ENCODE measurements at regions not wholly inside any gene's neighbourhood (a gene's known extent, or its start where the extent isn't known, plus 50 kb on each side); places are given as distances from the start of the nearest gene placed in this dataset.

DNA sequence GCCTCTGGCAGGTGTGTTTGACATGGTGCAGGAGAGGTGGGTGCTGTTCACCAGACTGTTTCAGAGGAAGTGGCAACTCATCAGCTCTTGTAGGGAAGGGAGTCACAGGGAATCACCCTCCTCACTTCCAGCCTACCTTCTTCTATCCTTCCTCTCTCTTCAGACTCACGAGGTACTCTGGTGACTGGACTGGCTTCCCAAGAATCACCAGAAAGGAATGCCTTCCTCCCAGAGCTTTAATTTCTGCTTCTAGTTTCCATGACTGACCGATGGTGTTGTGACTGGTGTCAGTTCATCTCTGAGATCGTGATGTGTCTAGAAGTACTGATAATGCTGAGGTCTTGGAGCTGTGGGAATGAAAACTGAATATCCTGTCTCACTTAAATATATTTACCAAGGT lies 247.3 kb downstream of the KCTD12 start:
- intact Hi-C loops (cut with micrococcal nuclease) = no loop called here
- H3K27me3 Mint-ChIP-seq (ENCODE audit: low read depth) = peaks cover 13% of the 10 kb centered on the region
- DNase-seq = no peak
- CTCF ChIA-PET = interaction anchor here (1.2 kb wide), 1 partner anchor 30 kb away, joined by 3 read pairs; no protein-coding TSS in a partner anchor
- no peaks in the 10 kb centered on the region for H3K36me3 Mint-ChIP-seq (ENCODE audit: low read depth)
- no peaks in the 10 kb centered on the region for H3K9me3 Mint-ChIP-seq
- no peak overlapping the region for H3K4me3 Mint-ChIP-seq
- no peaks in the 10 kb centered on the region for H3K4me1 Mint-ChIP-seq (ENCODE audit: low read depth)
- no peak overlapping the region for H3K27ac Mint-ChIP-seq

DNA sequence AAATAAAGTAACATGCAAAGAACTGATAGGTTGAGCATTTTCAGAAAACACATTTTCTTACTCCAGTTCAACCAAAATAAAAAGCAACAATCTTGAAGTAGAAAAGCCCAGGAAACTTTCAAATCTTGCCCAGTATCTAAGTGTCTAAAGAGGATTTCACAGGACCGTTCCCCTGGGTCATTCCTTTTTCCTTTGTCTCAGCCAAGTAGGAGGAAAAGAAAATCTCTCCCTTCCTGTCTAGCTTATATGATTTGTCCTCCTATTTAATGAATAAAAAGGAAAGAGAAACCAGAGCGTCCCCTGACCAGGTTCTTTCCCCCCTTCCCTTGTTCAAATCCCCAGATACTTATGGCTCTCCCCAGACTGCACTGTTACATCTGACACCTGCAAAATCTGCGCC lies 248.0 kb downstream of the KCTD12 start:
- DNase-seq = no peak
- H3K9me3 Mint-ChIP-seq = no peaks in the 10 kb centered on the region
- H3K27ac Mint-ChIP-seq = no peak overlapping the region
- H3K4me3 Mint-ChIP-seq = no peak overlapping the region
- CTCF ChIA-PET = interaction anchor here (1.2 kb wide), 1 partner anchor 30 kb away, joined by 3 read pairs; no protein-coding TSS in a partner anchor
- intact Hi-C loops (cut with micrococcal nuclease) = no loop called here
- H3K27me3 Mint-ChIP-seq (ENCODE audit: low read depth) = peaks cover 13% of the 10 kb centered on the region
- no peaks in the 10 kb centered on the region for H3K4me1 Mint-ChIP-seq (ENCODE audit: low read depth)
- no peaks in the 10 kb centered on the region for H3K36me3 Mint-ChIP-seq (ENCODE audit: low read depth)

DNA sequence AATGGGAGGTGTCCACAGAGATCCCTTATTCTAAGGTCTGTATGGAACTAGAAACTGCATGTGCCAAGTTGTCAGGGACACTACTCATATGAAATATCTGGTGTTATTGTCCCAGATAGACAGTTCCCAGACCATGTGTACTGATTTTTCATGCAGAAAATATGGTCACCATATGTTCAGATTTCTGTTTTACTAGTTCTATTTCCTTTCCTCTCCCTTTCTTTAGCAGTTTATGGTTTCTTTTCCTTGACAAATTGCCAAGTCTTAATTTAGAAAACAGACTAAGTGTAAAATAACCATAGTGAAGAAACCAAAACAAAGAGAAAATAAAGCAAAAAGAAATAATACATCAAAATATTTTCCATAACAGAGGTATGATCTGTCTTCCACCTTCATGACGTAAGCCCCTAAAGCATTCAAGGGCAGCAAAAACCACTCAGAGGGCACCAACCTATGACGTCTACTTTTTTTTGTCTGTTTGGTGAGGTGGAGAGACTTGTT lies 248.5 kb downstream of the KCTD12 start:
- intact Hi-C loops (cut with micrococcal nuclease) = no loop called here
- CTCF ChIA-PET = no interaction called here
- no peaks in the 10 kb centered on the region for H3K4me1 Mint-ChIP-seq (ENCODE audit: low read depth)
- H3K36me3 Mint-ChIP-seq (ENCODE audit: low read depth) = no peaks in the 10 kb centered on the region
- peaks cover 13% of the 10 kb centered on the region for H3K27me3 Mint-ChIP-seq (ENCODE audit: low read depth)
- no peaks in the 10 kb centered on the region for H3K9me3 Mint-ChIP-seq
- H3K27ac Mint-ChIP-seq = no peak overlapping the region
- no peak overlapping the region for H3K4me3 Mint-ChIP-seq
- DNase-seq = no peak

- no peaks in the 10 kb centered on the region for H3K9me3 Mint-ChIP-seq
- CTCF ChIA-PET = no interaction called here
- intact Hi-C loops (cut with micrococcal nuclease) = no loop called here
- peaks cover 13% of the 10 kb centered on the region for H3K27me3 Mint-ChIP-seq (ENCODE audit: low read depth)
- H3K4me3 Mint-ChIP-seq = no peak overlapping the region
- H3K36me3 Mint-ChIP-seq (ENCODE audit: low read depth) = no peaks in the 10 kb centered on the region
- H3K4me1 Mint-ChIP-seq (ENCODE audit: low read depth) = no peaks in the 10 kb centered on the region
- no peak for DNase-seq
- H3K27ac Mint-ChIP-seq = no peak overlapping the region
Observed at GRCh38 chr13:76636829-76637228, 249.4 kb downstream of the KCTD12 start.

- Mint-ChIP-seq H3K9me3 (no peaks in the 10 kb centered on the region), H3K4me3 (no peak overlapping the region), H3K4me1 (ENCODE audit: low read depth) (no peaks in the 10 kb centered on the region), H3K36me3 (ENCODE audit: low read depth) (no peaks in the 10 kb centered on the region), H3K27ac (no peak overlapping the region), H3K27me3 (ENCODE audit: low read depth) (peaks cover 15% of the 10 kb centered on the region)
- DNase-seq = no peak
- intact Hi-C loops (cut with micrococcal nuclease) = no loop called here
- CTCF ChIA-PET = interaction anchor here (0.5 kb wide), 1 partner anchor 42 kb away, joined by 4 read pairs; no protein-coding TSS in a partner anchor
Observed at GRCh38 chr13:76635232-76636230, 250.7 kb downstream of the KCTD12 start.

DNA sequence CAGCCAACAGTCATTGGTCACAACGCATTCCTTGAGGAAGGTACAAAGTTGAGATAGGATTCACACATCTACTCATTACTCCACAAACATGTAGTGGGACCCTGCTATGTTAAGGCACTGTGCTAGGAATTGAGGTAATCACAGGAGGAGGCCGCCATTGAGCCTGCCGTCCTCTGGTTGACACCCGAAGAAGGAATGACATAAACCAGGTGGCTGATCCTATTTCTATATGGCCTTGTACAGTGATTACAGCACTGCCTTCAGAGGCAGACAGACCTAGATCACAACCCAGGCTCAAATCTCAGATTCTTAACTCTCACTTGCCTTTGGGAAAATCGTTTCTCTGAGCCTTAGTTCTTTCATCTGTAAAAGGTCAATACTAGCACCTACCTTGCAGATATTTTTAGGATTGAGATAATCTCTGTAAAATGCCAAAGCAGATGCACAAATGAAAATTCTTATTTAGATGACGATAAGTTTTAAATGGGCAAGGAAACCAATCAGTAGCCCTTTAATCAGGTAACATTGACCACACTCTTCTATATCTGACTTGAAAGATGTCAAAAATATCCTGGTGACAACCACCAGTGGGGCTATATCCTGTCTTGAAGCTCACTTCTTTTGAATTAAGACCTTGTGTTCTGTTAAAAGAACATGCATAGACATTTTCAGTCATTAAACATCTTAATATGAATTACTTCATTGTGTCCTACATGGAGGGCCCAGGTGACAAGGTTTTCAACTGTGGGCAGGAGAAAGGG lies 251.6 kb downstream of the KCTD12 start:
- no peaks in the 10 kb centered on the region for H3K36me3 Mint-ChIP-seq (ENCODE audit: low read depth)
- H3K9me3 Mint-ChIP-seq = no peaks in the 10 kb centered on the region
- no peak overlapping the region for H3K27ac Mint-ChIP-seq
- DNase-seq = no peak
- H3K27me3 Mint-ChIP-seq (ENCODE audit: low read depth) = peaks cover 20% of the 10 kb centered on the region
- H3K4me3 Mint-ChIP-seq = no peak overlapping the region
- H3K4me1 Mint-ChIP-seq (ENCODE audit: low read depth) = no peaks in the 10 kb centered on the region
- intact Hi-C loops (cut with micrococcal nuclease) = no loop called here
- CTCF ChIA-PET = interaction anchor here (0.5 kb wide), 1 partner anchor 41 kb away, joined by 4 read pairs; no protein-coding TSS in a partner anchor

GRCh38 chr13:76632401-76633044 lies 253.7 kb downstream of the KCTD12 start:
- Mint-ChIP-seq H3K4me3 (no peak overlapping the region), H3K27ac (no peak overlapping the region), H3K4me1 (ENCODE audit: low read depth) (no peaks in the 10 kb centered on the region), H3K36me3 (ENCODE audit: low read depth) (no peaks in the 10 kb centered on the region), H3K9me3 (peaks cover 2% of the 10 kb centered on the region), H3K27me3 (ENCODE audit: low read depth) (peaks cover 15% of the 10 kb centered on the region)
- intact Hi-C loops (cut with micrococcal nuclease) = no loop called here
- CTCF ChIA-PET = no interaction called here
- no peak for DNase-seq

DNA sequence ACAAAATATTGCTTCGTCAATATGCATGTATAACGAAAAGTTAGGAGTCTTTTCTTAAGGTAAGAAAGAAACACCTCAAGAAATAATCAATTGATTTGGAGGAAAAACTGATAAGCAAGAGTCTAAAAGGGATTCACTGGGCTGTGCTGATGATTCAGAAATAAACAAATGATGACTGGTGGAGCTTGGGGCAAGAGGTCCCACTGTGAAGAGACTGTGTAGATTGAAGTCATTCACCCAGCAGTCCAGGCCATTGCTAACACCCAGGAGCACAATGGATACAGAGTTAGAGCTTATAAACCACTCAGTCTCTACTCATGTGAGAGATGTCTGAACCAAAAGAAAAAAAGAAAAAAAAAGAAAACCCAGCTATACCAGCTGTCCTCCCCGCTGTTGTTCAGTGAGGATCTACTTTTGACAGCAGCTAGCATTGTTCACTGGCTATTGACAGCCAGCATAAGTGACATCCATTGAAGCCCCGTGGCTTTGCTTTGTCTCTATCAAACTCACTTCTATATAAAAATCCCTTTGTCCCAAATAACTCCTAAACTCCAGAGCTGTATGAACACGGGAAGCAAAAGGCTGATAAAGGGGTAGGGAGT lies 255.5 kb downstream of the KCTD12 start:
- intact Hi-C loops (cut with micrococcal nuclease) = no loop called here
- H3K9me3 Mint-ChIP-seq = peaks cover 2% of the 10 kb centered on the region
- H3K27ac Mint-ChIP-seq = no peak overlapping the region
- no peak overlapping the region for H3K4me3 Mint-ChIP-seq
- H3K27me3 Mint-ChIP-seq (ENCODE audit: low read depth) = peaks cover 23% of the 10 kb centered on the region
- H3K36me3 Mint-ChIP-seq (ENCODE audit: low read depth) = no peaks in the 10 kb centered on the region
- DNase-seq = no peak
- CTCF ChIA-PET = interaction anchor here (0.8 kb wide), 1 partner anchor 273 kb away, joined by 3 read pairs; no protein-coding TSS in a partner anchor
- H3K4me1 Mint-ChIP-seq (ENCODE audit: low read depth) = no peaks in the 10 kb centered on the region

DNA sequence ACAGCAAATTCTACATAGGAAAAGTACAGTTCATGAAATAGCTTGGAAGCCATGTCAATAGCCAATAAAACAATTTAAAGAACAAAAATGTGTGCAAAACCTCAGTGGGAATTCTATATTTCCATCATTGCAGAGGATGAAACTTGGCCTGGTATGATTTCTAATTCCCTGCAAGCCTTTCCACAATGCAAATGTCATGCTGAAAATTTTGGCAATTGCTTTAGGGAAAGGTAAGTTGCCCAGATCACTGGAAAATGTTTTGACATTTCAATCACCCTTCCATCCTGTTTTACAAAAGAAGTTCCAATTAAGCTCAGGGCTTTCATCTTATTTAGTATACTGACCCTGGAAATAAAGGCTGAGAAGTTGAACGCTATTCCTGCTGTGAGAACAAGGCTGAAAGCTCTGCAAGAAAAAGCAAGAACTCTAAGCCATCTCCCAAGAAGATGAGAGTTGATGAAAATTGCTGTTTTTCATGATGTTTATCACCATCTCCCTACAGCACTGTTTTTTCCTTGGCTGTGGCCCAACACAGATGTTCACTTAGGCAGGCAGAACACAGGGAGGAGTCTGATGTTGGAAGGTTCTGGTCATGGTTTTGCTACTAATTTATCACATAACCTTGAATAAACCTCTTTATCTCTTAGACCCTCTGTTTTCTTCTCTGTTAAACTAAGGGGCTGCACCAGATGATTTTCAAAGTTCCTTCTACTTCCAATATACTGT lies 263.7 kb downstream of the KCTD12 start:
- H3K36me3 Mint-ChIP-seq (ENCODE audit: low read depth) = no peaks in the 10 kb centered on the region
- no peak overlapping the region for H3K4me3 Mint-ChIP-seq
- peaks cover 15% of the 10 kb centered on the region for H3K27me3 Mint-ChIP-seq (ENCODE audit: low read depth)
- no peaks in the 10 kb centered on the region for H3K4me1 Mint-ChIP-seq (ENCODE audit: low read depth)
- CTCF ChIA-PET = no interaction called here
- no peak overlapping the region for H3K27ac Mint-ChIP-seq
- no peak for DNase-seq
- H3K9me3 Mint-ChIP-seq = no peaks in the 10 kb centered on the region
- intact Hi-C loops (cut with micrococcal nuclease) = no loop called here

- intact Hi-C loops (cut with micrococcal nuclease) = no loop called here
- Mint-ChIP-seq H3K4me3 (no peak overlapping the region), H3K36me3 (ENCODE audit: low read depth) (no peaks in the 10 kb centered on the region), H3K27ac (no peak overlapping the region), H3K4me1 (ENCODE audit: low read depth) (no peaks in the 10 kb centered on the region), H3K9me3 (no peaks in the 10 kb centered on the region), H3K27me3 (ENCODE audit: low read depth) (peaks cover 14% of the 10 kb centered on the region)
- no peak for DNase-seq
- CTCF ChIA-PET = no interaction called here
Observed at GRCh38 chr13:76621705-76622104, 264.5 kb downstream of the KCTD12 start.

DNA sequence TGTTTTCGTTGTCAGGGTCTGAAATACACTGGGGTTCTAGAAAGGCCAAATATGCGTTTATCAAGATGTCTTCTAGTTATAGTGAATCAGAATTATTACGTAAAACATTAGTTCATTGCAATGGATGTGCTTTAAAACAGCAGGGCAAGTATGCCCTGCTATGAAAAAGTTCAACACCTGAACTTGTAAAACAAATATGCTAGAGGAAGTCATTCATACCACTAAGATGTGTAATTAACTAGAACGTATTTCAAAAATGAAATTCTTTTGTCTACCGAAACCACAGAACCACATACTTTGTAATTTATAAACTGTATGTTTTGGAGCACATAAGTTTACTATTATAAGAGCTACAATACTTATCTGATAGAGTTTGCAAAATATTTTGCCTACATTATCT lies 266.2 kb downstream of the KCTD12 start:
- no peak overlapping the region for H3K27ac Mint-ChIP-seq
- H3K36me3 Mint-ChIP-seq (ENCODE audit: low read depth) = no peaks in the 10 kb centered on the region
- peaks cover 6% of the 10 kb centered on the region for H3K27me3 Mint-ChIP-seq (ENCODE audit: low read depth)
- intact Hi-C loops (cut with micrococcal nuclease) = no loop called here
- CTCF ChIA-PET = no interaction called here
- H3K4me3 Mint-ChIP-seq = no peak overlapping the region
- no peaks in the 10 kb centered on the region for H3K9me3 Mint-ChIP-seq
- H3K4me1 Mint-ChIP-seq (ENCODE audit: low read depth) = no peaks in the 10 kb centered on the region
- DNase-seq = no peak
